ENCODE measurements at regions not wholly inside any gene's neighbourhood (a gene's known extent, or its start where the extent isn't known, plus 50 kb on each side); places are given as distances from the start of the nearest gene placed in this dataset.

GRCh38 chr4:148883435-148883834 lies 441.2 kb upstream of the NR3C2 start:
- Histone ChIP-seq H3K27ac (ENCODE audit: low read depth, low read length) (no peak overlapping the region), H3K23me2 (ENCODE audit: low read depth, low read length) (no peaks in the 10 kb centered on the region; the same call in 1 of the 2 replicates), H2BK12ac (ENCODE audit: low read depth, low read length) (no peak overlapping the region), H3K9ac (replicated peaks in 1 of 4; ENCODE audit: extremely low read depth in 1 of 4, low read depth in 3 of 4, low read length in 3 of 4) (no peak overlapping the region), H4K20me1 (replicated peaks in 1 of 2; ENCODE audit: control insufficient read depth in 1 of 2, insufficient read depth in 2 of 2, low read length in 2 of 2) (no peaks in the 10 kb centered on the region), H3K56ac (replicated peaks; ENCODE audit: insufficient read length, low read depth, low read length) (no peak overlapping the region), H3K18ac (ENCODE audit: extremely low read depth, low read length) (no peak overlapping the region), H4K5ac (ENCODE audit: insufficient read length, low read depth, low read length) (no peak overlapping the region), H3K4me1 (replicated peaks in 1 of 4; ENCODE audit: control insufficient read depth in 3 of 4, insufficient read depth in 4 of 4, low read length in 3 of 4) (peaks cover 3 to 11% (median 6%) of the 10 kb centered on the region in 4 experiments), H2BK20ac (ENCODE audit: low read length) (no peak overlapping the region), H2BK15ac (ENCODE audit: low read length) (no peak overlapping the region), H3K79me1 (ENCODE audit: low read depth, low read length) (no peaks in the 10 kb centered on the region), H2AFZ (ENCODE audit: low read length) (no peak overlapping the region), H4K8ac (ENCODE audit: extremely low read depth, insufficient read depth, low read length) (no peak overlapping the region), H3K4me3 (ENCODE audit: extremely low read depth in 1 of 4, insufficient read depth in 2 of 4, low read depth in 3 of 4, low read length in 4 of 4) (no peak overlapping the region), H3K23ac (ENCODE audit: insufficient read length) (no peak overlapping the region), H2AK5ac (ENCODE audit: low read depth, low read length) (no peak overlapping the region), H3K27me3 (replicated peaks in 1 of 4; ENCODE audit: control insufficient read depth in 3 of 4, extremely low read depth in 1 of 4, insufficient read depth in 3 of 4, low read length in 3 of 4) (no peaks in the 10 kb centered on the region), H3K36me3 (ENCODE audit: control insufficient read depth in 2 of 4, insufficient read depth in 4 of 4, low read length in 3 of 4) (no peaks in the 10 kb centered on the region), H3K14ac (ENCODE audit: insufficient read length) (no peak overlapping the region), H3K9me3 (ENCODE audit: insufficient read depth in 2 of 2, low read depth in 1 of 2, low read length in 1 of 2) (no peaks in the 10 kb centered on the region), H2BK5ac (ENCODE audit: low read depth, low read length) (no peak overlapping the region), H3K4me2 (ENCODE audit: insufficient read depth in 1 of 2, low read depth in 2 of 2, low read length in 2 of 2) (no peak overlapping the region), H3K79me2 (ENCODE audit: control insufficient read depth in 1 of 2, insufficient read depth in 2 of 2, low read length in 2 of 2) (no peaks in the 10 kb centered on the region), H2BK120ac (replicated peaks; ENCODE audit: low read depth, low read length) (no peak overlapping the region), H4K91ac (replicated peaks; ENCODE audit: insufficient read length, low read length) (no peak overlapping the region), H3K4ac (replicated peaks; ENCODE audit: insufficient read length, low read depth, low read length) (no peak overlapping the region)
- 83% methylated on average over 1 of the region's 1 CpG; no CpG with 5 or more reads in 1 of the 2 experiments for WGBS, 2 experiments (ENCODE audit: extremely low coverage in 1 of 2, insufficient coverage in 1 of 2, insufficient read length in 1 of 2, insufficient replicate concordance in 2 of 2, low coverage in 1 of 2, low lambda C conversion rate in 2 of 2, missing lambda C conversion rate in 1 of 2)
- peak; percentile 88 for TF ChIP-seq KDM1A (IDR thresholded peaks at IDR 0.05; ENCODE audit: borderline replicate concordance, low read length)
- no peak for TF ChIP-seq GABPA (IDR thresholded peaks at IDR 0.05; ENCODE audit: borderline replicate concordance, insufficient read depth, low read length)
- peak in 1 of 2 experiments; percentile 70; a peak in 1 of 4 replicates for TF ChIP-seq HDAC2 (IDR thresholded peaks at IDR 0.05; ENCODE audit: borderline replicate concordance in 1 of 2, low read depth in 2 of 2, low read length in 2 of 2)
- TF ChIP-seq BACH1 (IDR thresholded peaks at IDR 0.05; ENCODE audit: low read length) = no peak
- TF ChIP-seq POLR2A (IDR thresholded peaks at IDR 0.05; ENCODE audit: control extremely low read depth in 1 of 2, low read depth in 2 of 2, low read length in 2 of 2) = no peak
- DNase-seq (ENCODE audit: low read depth in 1 of 2, low spot score in 2 of 2) = no peak
- FAIRE-seq = no peak
- POLR2A ChIA-PET (ENCODE audit: partially characterized antibody) = no interaction called here
- CTCF ChIA-PET (ENCODE audit: partially characterized antibody) = interaction anchor here (0.6 kb wide), 1 partner anchor 251 kb away, joined by 3 read pairs; no protein-coding TSS in a partner anchor

Data from H1 (cell line).